Lung microvascular endothelial cell (primary cell): ENCODE measurements at regions not wholly inside any gene's neighbourhood (a gene's known extent, or its start where the extent isn't known, plus 50 kb on each side); places are given as distances from the start of the nearest gene placed in this dataset.
"Not testable (repeated sequence)": the region's sequence is repeated elsewhere in the genome, so short reads cannot be mapped to it uniquely, and the experiment has no call there.

Experiments used
- DNase-seq, 2 donors: peaks; one replicate each; pipeline versions ENCODE4 v3.0.0 to v3.0.0-alpha.2; 2010; ENCODE audit warnings: low read depth in 2 of 2

- DNase-seq: no peak
These were observed 152.3 kb upstream of the ANKH start for GRCh38 chr5:15023846-15024245.

- DNase-seq: no peak
These were observed 151.7 kb upstream of the ANKH start for GRCh38 chr5:15023266-15023665.

- DNase-seq: no peak
These were observed 149.9 kb upstream of the ANKH start for GRCh38 chr5:15021266-15022046.

- DNase-seq: no peak
These were observed 149.2 kb upstream of the ANKH start for GRCh38 chr5:15020736-15021135.

- DNase-seq: peak in 1 of 2 donors; percentile 22
These were observed 143.2 kb upstream of the ANKH start for GRCh38 chr5:15014809-15015208.

- peak; percentile 73 to 74 for DNase-seq
These were observed 142.3 kb upstream of the ANKH start for GRCh38 chr5:15013654-15014463.

- DNase-seq: no peak
These were observed 140.5 kb upstream of the ANKH start for GRCh38 chr5:15012061-15012460.

- no peak for DNase-seq
These were observed 139.4 kb upstream of the ANKH start for GRCh38 chr5:15010936-15011335.

GRCh38 chr5:15009420-15009819 lies 137.8 kb upstream of the ANKH start:
- peak; percentile 89 to 95 for DNase-seq

GRCh38 chr5:15008921-15009320 lies 137.3 kb upstream of the ANKH start:
- DNase-seq: no peak

- peak; percentile 90 to 96 for DNase-seq
These were observed 136.9 kb upstream of the ANKH start for GRCh38 chr5:15008476-15008875.

- DNase-seq: peak in 1 of 2 donors; percentile 13
These were observed 136.1 kb upstream of the ANKH start for GRCh38 chr5:15007646-15008045.

GRCh38 chr5:15004506-15004905 lies 132.9 kb upstream of the ANKH start:
- DNase-seq: no peak

GRCh38 chr5:15003511-15003920 lies 131.9 kb upstream of the ANKH start:
- peak; percentile 75 to 88 for DNase-seq

- no peak for DNase-seq
These were observed 131.2 kb upstream of the ANKH start for GRCh38 chr5:15002791-15003190.

- no peak for DNase-seq
These were observed 130.6 kb upstream of the ANKH start for GRCh38 chr5:15002173-15002572.

- DNase-seq: no peak
These were observed 129.9 kb upstream of the ANKH start for GRCh38 chr5:15001517-15001916.

GRCh38 chr5:14998491-14998890 lies 126.9 kb upstream of the ANKH start:
- DNase-seq: no peak

GRCh38 chr5:14996997-14997396 lies 125.4 kb upstream of the ANKH start:
- DNase-seq: no peak

GRCh38 chr5:14995229-14995628 lies 123.7 kb upstream of the ANKH start:
- DNase-seq: no peak

- not testable (repeated sequence) for DNase-seq
These were observed 122.0 kb upstream of the ANKH start for GRCh38 chr5:14993459-14994133.
